NCI-H510A treated with DMSO at 0.1 percent for 48 hours (cell line): ENCODE measurements at regions not wholly inside any gene's neighbourhood (a gene's known extent, or its start where the extent isn't known, plus 50 kb on each side); places are given as distances from the start of the nearest gene placed in this dataset.
A peak's percentile ranks its signal among the peaks of the same experiment; 100 is the strongest.
"Not testable (repeated sequence)": the region's sequence is repeated elsewhere in the genome, so short reads cannot be mapped to it uniquely, and the experiment has no call there.

Experiments
- DNase-seq: peaks from one replicate; lab custom pipeline; 2025; lab: John Stamatoyannopoulos, UW

DNA sequence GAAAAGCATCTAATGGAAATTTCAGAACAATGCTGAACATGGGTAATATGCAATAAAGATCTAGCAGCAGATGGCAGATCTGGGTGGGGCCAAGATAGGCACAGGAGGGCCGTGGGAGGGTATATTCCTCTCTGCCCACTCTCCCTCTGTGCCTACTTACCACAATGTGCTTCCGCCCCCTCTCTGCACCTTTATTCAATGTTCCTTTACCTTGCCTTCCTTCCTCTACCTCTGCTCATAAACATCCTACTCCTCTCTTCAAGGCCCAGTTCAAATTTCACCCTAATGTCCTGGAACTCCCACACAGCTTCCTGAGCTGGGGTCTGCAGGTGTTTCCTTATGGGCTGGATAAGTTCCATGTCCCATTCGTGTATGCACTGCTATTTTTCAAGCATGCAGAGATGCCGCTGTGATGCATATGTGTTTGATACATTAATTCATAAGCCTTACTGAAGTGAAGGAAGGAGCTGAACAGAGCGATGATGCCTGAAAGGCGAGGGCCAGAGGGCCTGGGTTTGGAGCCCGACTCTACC is 65.6 kb upstream of the EDEM3 start:
- DNase-seq = no peak

DNA sequence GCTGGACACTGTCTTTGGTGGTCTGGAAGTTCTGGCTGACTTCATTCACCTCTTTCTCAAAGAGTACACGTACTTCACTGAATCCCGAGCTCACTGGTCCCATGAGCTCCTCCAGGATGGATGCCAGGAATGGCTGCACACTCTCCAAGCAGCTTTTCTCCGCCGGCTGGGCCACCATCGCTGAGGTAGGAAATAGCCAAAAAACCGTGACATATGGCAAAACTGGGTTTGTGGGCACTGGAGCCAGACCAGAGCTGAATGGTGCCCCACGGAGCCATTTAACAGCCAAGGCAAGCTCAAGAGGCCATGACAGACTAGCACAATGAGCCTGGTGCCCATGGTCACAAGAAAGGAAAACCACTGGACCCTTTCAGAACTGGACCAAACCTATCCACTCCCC is 64.0 kb upstream of the EDEM3 start:
- DNase-seq = no peak

DNA sequence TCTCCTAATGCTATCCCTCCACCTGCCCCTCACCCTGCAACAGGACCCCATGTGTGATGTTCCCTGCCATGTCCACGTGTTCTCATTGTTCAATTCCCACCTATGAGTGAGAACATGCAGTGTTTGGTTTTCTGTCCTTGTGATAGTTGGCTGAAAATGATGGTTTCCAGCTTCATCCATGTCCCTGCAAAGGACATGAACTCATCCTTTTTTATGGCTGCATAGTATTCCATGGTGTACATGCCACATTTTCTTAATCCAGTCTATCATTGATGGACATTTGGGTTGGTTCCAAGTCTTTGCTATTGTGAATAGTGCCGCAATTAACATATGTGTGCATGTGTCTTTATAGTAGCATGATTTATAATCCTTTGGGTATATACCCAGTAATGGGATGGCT is 62.3 kb upstream of the EDEM3 start:
- DNase-seq = not testable (repeated sequence)

DNA sequence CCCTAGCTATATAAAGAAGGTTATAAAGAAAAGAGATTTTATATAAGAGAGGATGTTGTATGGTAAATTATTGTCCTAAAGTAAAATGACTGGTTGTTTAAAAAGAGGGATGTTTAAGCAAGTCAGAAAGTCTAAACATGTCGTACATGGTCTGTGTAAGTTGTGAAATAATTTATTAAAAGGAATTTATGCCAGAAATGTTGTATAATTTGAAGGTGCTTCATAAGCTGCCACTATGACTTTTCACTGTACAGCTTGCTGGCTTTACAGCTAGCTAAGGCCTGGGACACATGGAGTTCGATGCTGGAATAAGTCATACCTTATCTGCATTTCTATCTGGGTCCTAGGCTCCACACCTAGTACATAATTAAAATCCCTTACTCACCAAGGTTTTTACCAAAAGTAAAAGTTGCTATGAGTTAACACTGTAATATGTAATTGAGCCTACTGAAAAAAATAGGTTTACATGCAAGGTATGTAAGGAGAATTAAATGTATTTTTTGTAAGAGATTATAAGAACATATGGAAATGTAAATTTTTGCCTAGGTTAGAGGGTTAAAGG is 59.0 kb upstream of the EDEM3 start:
- DNase-seq = no peak

DNA sequence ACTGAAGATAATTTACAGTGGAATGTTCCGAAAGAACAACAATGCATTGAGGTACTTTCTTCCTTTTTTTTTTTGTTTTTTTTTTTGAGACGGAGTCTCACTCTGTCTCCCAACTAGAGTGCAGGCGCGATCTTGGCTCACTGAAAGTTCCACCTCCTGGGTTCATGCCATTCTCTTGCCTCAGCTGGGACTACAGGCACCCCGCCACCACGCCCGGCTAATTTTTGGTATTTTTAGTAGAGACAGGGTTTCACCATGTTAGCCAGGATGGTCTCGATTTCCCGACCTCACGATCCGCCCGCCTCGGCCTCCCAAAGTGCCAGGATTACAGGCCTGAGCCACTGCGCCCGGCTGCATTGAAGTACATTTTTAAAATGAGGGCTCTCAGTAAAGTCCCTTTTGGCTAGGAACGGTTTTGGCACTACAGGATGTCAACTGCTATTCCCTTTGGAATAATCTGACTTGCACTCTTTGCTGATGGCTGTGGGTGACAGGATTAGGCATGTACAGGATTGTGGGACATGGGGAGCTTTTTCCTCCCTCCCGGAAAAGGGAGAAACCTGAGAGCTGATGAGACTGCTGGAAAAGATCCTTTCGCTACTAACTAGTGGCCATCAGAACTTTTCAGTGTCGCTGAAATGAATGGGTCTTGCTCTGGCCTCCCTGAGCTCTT is 56.9 kb upstream of the EDEM3 start:
- DNase-seq = no peak

DNA sequence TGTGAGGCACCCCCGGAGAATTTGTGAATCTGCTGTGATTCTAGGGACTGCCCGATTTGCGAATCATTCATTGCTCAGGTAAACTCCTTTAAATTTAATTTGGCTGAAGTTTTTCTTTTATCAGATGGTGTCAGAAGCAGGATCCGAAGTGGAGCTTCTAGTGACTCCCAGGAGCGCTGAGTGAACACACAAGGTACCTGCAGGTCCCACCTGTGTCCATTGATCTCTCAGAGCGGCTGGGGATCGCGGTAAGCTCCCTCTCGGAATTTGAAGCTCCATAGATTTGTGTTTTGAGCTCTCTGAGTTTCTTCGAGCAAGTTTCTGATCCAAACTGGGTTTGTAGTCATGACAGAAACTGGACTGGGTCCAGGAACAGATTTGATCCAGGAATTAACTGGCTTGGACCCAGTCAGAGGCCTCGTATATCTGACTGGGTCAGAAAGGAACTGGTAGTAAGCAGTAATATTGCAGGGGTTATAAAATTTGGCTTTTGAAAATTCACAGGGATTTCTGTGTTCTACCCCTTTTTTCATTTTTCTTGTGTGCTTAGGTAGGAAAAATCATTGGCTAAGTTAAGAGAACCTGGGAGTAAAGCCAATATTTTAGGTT is 56.2 kb upstream of the EDEM3 start:
- DNase-seq = no peak

DNA sequence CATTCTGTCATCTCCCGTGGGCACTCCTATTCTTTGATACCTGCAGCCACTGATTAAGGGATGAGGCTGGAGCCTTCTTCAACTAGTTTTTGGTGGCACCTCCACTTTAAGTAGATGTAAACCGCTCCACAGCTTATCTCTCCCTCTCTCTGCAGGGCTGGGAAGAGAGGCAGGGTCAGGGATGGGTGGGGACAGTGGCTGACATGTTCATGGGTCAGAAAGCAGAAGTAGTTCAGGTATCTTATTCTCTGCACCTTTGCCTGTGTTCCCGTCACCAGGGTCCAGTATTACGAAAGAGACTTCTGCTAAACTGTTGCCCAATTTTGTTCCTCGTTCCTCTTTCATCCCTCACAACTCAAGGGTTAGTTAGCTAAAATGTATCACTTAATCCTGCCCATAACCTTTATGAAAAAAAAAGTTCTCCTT is 51.7 kb upstream of the EDEM3 start:
- DNase-seq = no peak

DNA sequence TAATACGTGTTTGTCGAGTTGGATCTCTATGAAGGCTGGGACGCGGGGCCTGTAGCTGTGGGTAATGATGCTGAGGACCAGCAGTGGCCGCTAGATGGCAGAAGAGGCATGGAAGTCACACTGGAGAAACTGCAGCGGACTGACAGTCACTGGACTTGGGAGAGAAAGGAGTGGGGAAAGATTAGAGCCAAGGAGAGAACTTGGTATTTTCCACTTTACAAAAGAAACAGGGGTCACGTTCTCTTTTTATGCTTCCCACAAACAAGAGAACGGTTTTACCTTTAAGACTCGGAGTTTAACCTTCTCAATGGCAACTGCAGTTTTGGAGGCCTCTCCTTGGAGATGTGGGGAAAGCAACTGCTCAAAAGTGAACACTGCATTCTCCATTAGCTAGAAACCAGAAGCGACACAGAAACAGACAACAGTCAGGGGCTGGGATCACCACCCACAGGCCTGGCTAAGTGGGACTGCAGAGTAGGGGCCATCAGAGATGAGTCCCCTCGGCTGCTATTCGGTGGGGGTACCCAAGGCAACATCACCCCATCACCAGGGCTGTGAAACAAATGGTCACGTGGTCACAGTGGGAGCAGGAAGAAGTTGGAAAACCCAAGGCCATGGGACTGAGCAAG is 51.1 kb upstream of the EDEM3 start:
- DNase-seq = peak; percentile 88
